ENCODE measurements at regions not wholly inside any gene's neighbourhood (a gene's known extent, or its start where the extent isn't known, plus 50 kb on each side); places are given as distances from the start of the nearest gene placed in this dataset.
"Not testable (repeated sequence)": the region's sequence is repeated elsewhere in the genome, so short reads cannot be mapped to it uniquely, and the experiment has no call there.

GRCh38 chr5:53262348-53262970 lies 152.9 kb upstream of the MOCS2 start:
- Histone ChIP-seq H3K36me3 (no peaks in the 10 kb centered on the region), H3K4me3 (no peak overlapping the region), H3K4me1 (no peaks in the 10 kb centered on the region), H3K27ac (no peak overlapping the region), H3K27me3 (no peaks in the 10 kb centered on the region), H3K9me3 (no peaks in the 10 kb centered on the region)
- no peak for DNase-seq
- no peak for ATAC-seq
- in situ Hi-C loops (cut with MboI; ENCODE audit: low sequenced_read_pairs in 4 of 4): no loop called here
- intact Hi-C loops (cut with DNase I; ENCODE audit: low total_unique reads): loop anchor here (10.0 kb wide), 1 partner anchor 162 kb away; no protein-coding TSS in a partner anchor
- TF ChIP-seq CTCF (IDR thresholded peaks at IDR 0.05 in 4 of 5, conservative IDR thresholded peaks at IDR 0.05 in 1 of 5): no peak
- TF ChIP-seq POLR2A (IDR thresholded peaks at IDR 0.05): no peak

GRCh38 chr5:53263151-53263550 lies 153.6 kb upstream of the MOCS2 start:
- DNase-seq: no peak
- H3K27me3 ChIP-seq: no peaks in the 10 kb centered on the region
- ATAC-seq: no peak
- no peak for TF ChIP-seq CTCF (IDR thresholded peaks at IDR 0.05 in 4 of 5, conservative IDR thresholded peaks at IDR 0.05 in 1 of 5)
- no peak for TF ChIP-seq POLR2A (IDR thresholded peaks at IDR 0.05)
- intact Hi-C loops (cut with DNase I; ENCODE audit: low total_unique reads): loop anchor here (10.0 kb wide), 1 partner anchor 162 kb away; no protein-coding TSS in a partner anchor
- no peak overlapping the region for H3K4me3 ChIP-seq
- H3K36me3 ChIP-seq: no peaks in the 10 kb centered on the region
- no peaks in the 10 kb centered on the region for H3K9me3 ChIP-seq
- in situ Hi-C loops (cut with MboI; ENCODE audit: low sequenced_read_pairs in 4 of 4): no loop called here
- no peak overlapping the region for H3K27ac ChIP-seq
- no peaks in the 10 kb centered on the region for H3K4me1 ChIP-seq

- ATAC-seq: no peak
- TF ChIP-seq POLR2A (IDR thresholded peaks at IDR 0.05) (no peak), CTCF (IDR thresholded peaks at IDR 0.05 in 4 of 5, conservative IDR thresholded peaks at IDR 0.05 in 1 of 5) (no peak)
- in situ Hi-C loops (cut with MboI; ENCODE audit: low sequenced_read_pairs in 4 of 4): no loop called here
Measured at GRCh38 chr5:53265043-53265442, 155.5 kb upstream of the MOCS2 start.

GRCh38 chr5:53268241-53268640 lies 158.7 kb upstream of the MOCS2 start:
- DNase-seq; H3K27ac ChIP-seq; H3K4me3 ChIP-seq; in situ Hi-C loops (cut with MboI; ENCODE audit: low sequenced_read_pairs in 4 of 4); H3K27me3 ChIP-seq; H3K36me3 ChIP-seq; ATAC-seq; H3K4me1 ChIP-seq; H3K9me3 ChIP-seq: not testable (repeated sequence)
- intact Hi-C loops (cut with DNase I; ENCODE audit: low total_unique reads): loop anchor here (10.0 kb wide), 1 partner anchor 157 kb away; no protein-coding TSS in a partner anchor

More at GRCh38 chr5:53265043-53265442, 155.5 kb upstream of the MOCS2 start:
- intact Hi-C loops (cut with DNase I; ENCODE audit: low total_unique reads): loop anchor here (10.0 kb wide), 1 partner anchor 160 kb away; no protein-coding TSS in a partner anchor
- Histone ChIP-seq H3K27ac (no peak overlapping the region), H3K4me3 (no peak overlapping the region), H3K9me3 (no peaks in the 10 kb centered on the region), H3K27me3 (no peaks in the 10 kb centered on the region), H3K36me3 (no peaks in the 10 kb centered on the region), H3K4me1 (no peaks in the 10 kb centered on the region)
- no peak for DNase-seq

GRCh38 chr5:53275666-53276065 lies 166.1 kb upstream of the MOCS2 start:
- in situ Hi-C loops (cut with MboI; ENCODE audit: low sequenced_read_pairs in 4 of 4): no loop called here
- Histone ChIP-seq H3K27ac (no peak overlapping the region), H3K4me1 (no peaks in the 10 kb centered on the region), H3K27me3 (no peaks in the 10 kb centered on the region), H3K4me3 (no peak overlapping the region), H3K36me3 (no peaks in the 10 kb centered on the region), H3K9me3 (no peaks in the 10 kb centered on the region)
- TF ChIP-seq CTCF (IDR thresholded peaks at IDR 0.05 in 4 of 5, conservative IDR thresholded peaks at IDR 0.05 in 1 of 5) (no peak), POLR2A (IDR thresholded peaks at IDR 0.05) (no peak)
- ATAC-seq: no peak
- intact Hi-C loops (cut with DNase I; ENCODE audit: low total_unique reads): no loop called here
- DNase-seq: no peak

Data from gastrocnemius medialis (tissue), 4 donors.